ENCODE measurements at regions not wholly inside any gene's neighbourhood (a gene's known extent, or its start where the extent isn't known, plus 50 kb on each side); places are given as distances from the start of the nearest gene placed in this dataset.

GRCh38 chr2:8021921-8022320 is 659.9 kb upstream of the ID2 start:
- peak; percentile 70 for DNase-seq

GRCh38 chr2:8022908-8023640 is 658.8 kb upstream of the ID2 start:
- DNase-seq, result no peak

GRCh38 chr2:8024506-8024905 is 657.4 kb upstream of the ID2 start:
- peak; percentile 41 for DNase-seq

- DNase-seq, result no peak
These were observed 655.5 kb upstream of the ID2 start for GRCh38 chr2:8026381-8026780.

- DNase-seq, result no peak
These were observed 654.5 kb upstream of the ID2 start for GRCh38 chr2:8027387-8027786.

- no peak for DNase-seq
These were observed 653.8 kb upstream of the ID2 start for GRCh38 chr2:8028036-8028435.

- no peak for DNase-seq
These were observed 653.4 kb upstream of the ID2 start for GRCh38 chr2:8028436-8028835.

- no peak for DNase-seq
These were observed 652.9 kb upstream of the ID2 start for GRCh38 chr2:8028981-8029380.

GRCh38 chr2:8030573-8031303 is 651.1 kb upstream of the ID2 start:
- DNase-seq, result no peak

GRCh38 chr2:8031370-8031769 is 650.5 kb upstream of the ID2 start:
- DNase-seq, result no peak

- DNase-seq, result no peak
These were observed 648.2 kb upstream of the ID2 start for GRCh38 chr2:8033546-8034096.

- DNase-seq, result peak; percentile 14
These were observed 645.5 kb upstream of the ID2 start for GRCh38 chr2:8036366-8036765.

- DNase-seq, result no peak
These were observed 642.1 kb upstream of the ID2 start for GRCh38 chr2:8039732-8040131.

- DNase-seq, result no peak
These were observed 638.6 kb upstream of the ID2 start for GRCh38 chr2:8043295-8043694.

GRCh38 chr2:8044046-8044594 is 637.7 kb upstream of the ID2 start:
- DNase-seq, result no peak

- DNase-seq, result no peak
These were observed 636.7 kb upstream of the ID2 start for GRCh38 chr2:8045081-8045614.

GRCh38 chr2:8046849-8047248 is 635.0 kb upstream of the ID2 start:
- DNase-seq, result no peak

GRCh38 chr2:8049176-8049575 is 632.7 kb upstream of the ID2 start:
- peak; percentile 50 for DNase-seq

GRCh38 chr2:8049851-8050571 is 631.8 kb upstream of the ID2 start:
- no peak for DNase-seq

- DNase-seq, result no peak
These were observed 628.6 kb upstream of the ID2 start for GRCh38 chr2:8053216-8053615.

GRCh38 chr2:8054070-8054469 is 627.8 kb upstream of the ID2 start:
- no peak for DNase-seq

GRCh38 chr2:8058652-8059051 is 623.2 kb upstream of the ID2 start:
- no peak for DNase-seq

GRCh38 chr2:8059255-8059654 is 622.6 kb upstream of the ID2 start:
- DNase-seq, result no peak

Data from fibroblast of skin of scalp (primary cell).